SK-N-SH treated with all-trans-retinoic acid at 6 μM for 48 hours (cell line): ENCODE measurements at regions not wholly inside any gene's neighbourhood (a gene's known extent, or its start where the extent isn't known, plus 50 kb on each side); places are given as distances from the start of the nearest gene placed in this dataset.

ENCODE experiments used
- ATAC-seq: fragments of 200-7000 bp; cut with Tn5 transposase; 3 replicates; pipeline ENCODE4 v1.9.1; 2020; ENCODE audit warnings: mild to moderate bottlenecking, moderate library complexity
- ARNTL ChIP-seq: fragments of 450-650 bp; formaldehyde crosslinking; IDR thresholded peaks from 2 replicates; pipeline ENCODE4 v1.5.0; 2020; ENCODE audit warnings: low read depth, mild to moderate bottlenecking, moderate library complexity, borderline replicate concordance
- BACH2 ChIP-seq: fragments of 250-450 bp; sonication (Bioruptor Pico); IDR thresholded peaks from 2 replicates; pipeline ENCODE4 v1.9.0; 2021; ENCODE audit warnings: mild to moderate bottlenecking, borderline replicate concordance
- CREB5 ChIP-seq: fragments of 250-450 bp; sonication (Bioruptor Pico); IDR thresholded peaks from 2 replicates; pipeline ENCODE4 v1.5.1; 2020; ENCODE audit warnings: low read depth, mild to moderate bottlenecking, moderate library complexity
- CSRNP3 ChIP-seq: fragments of 250-450 bp; sonication (Bioruptor Pico); IDR thresholded peaks from 2 replicates; pipeline ENCODE4 v1.5.1; 2021; ENCODE audit warnings: mild to moderate bottlenecking, moderate library complexity
- ESRRG ChIP-seq: fragments of 250-450 bp; sonication (Bioruptor Pico); IDR thresholded peaks from 2 replicates; pipeline ENCODE4 v1.6.1; 2021; ENCODE audit warnings: mild to moderate bottlenecking
- GLIS3 ChIP-seq: fragments of 250-450 bp; sonication (Bioruptor Pico); IDR thresholded peaks from 2 replicates; pipeline ENCODE4 v1.5.0; 2020; ENCODE audit warnings: mild to moderate bottlenecking, moderate library complexity
- ISL1 ChIP-seq: fragments of 250-450 bp; sonication (Bioruptor Pico); IDR thresholded peaks from 2 replicates; pipeline ENCODE4 v2.1.2; 2022; ENCODE audit warnings: mild to moderate bottlenecking, moderate library complexity
- POU6F1 ChIP-seq: fragments of 250-450 bp; sonication (Bioruptor Pico); IDR thresholded peaks from 2 replicates; pipeline ENCODE4 v1.8.0; 2021; ENCODE audit warnings: low read depth, mild to moderate bottlenecking, moderate library complexity, borderline replicate concordance
- RARB ChIP-seq: fragments of 250-450 bp; sonication (Bioruptor Pico); IDR thresholded peaks from 2 replicates; pipeline ENCODE4 v1.8.0; 2021; ENCODE audit warnings: mild to moderate bottlenecking, moderate library complexity
- SNAI2 ChIP-seq: fragments of 250-450 bp; sonication (Bioruptor Pico); IDR thresholded peaks from 2 replicates; pipeline ENCODE4 v1.5.0; 2020; ENCODE audit warnings: mild to moderate bottlenecking, moderate library complexity
- TCF4 ChIP-seq: fragments of 250-450 bp; sonication (Bioruptor Pico); IDR thresholded peaks from 2 replicates; pipeline ENCODE4 v1.8.0; 2021; ENCODE audit warnings: mild to moderate bottlenecking, moderate library complexity, borderline replicate concordance
- ZC3H10 ChIP-seq: fragments of 250-450 bp; sonication (Bioruptor Pico); IDR thresholded peaks from 2 replicates; pipeline ENCODE4 v1.5.1; 2021; ENCODE audit warnings: mild to moderate bottlenecking, moderate library complexity
- ZFP3 ChIP-seq: fragments of 250-450 bp; sonication (Bioruptor Pico); IDR thresholded peaks from 2 replicates; pipeline ENCODE4 v1.5.0; 2020; ENCODE audit warnings: mild to moderate bottlenecking, moderate library complexity
- ZNF565 ChIP-seq: fragments of 450-650 bp; formaldehyde crosslinking; conservative IDR thresholded peaks from 2 replicates; pipeline ENCODE4 v1.5.0; 2020; ENCODE audit warnings: low read depth, mild to moderate bottlenecking, moderate library complexity
- ZNF70 ChIP-seq: fragments of 450-650 bp; formaldehyde crosslinking; IDR thresholded peaks from 2 replicates; pipeline ENCODE4 v1.5.0; 2020; ENCODE audit warnings: mild to moderate bottlenecking, moderate library complexity
- ZNF8 ChIP-seq: fragments of 450-650 bp; formaldehyde crosslinking; IDR thresholded peaks from 2 replicates; pipeline ENCODE4 v1.5.0; 2020; ENCODE audit warnings: mild to moderate bottlenecking, moderate library complexity
- TF ChIP-seq, protein P1 (sequence below): fragments of 250-450 bp; sonication (Bioruptor Pico); IDR thresholded peaks from 2 replicates; pipeline ENCODE4 v1.5.0; 2020; ENCODE audit warnings: mild to moderate bottlenecking, moderate library complexity
- TF ChIP-seq, protein P2 (sequence below): fragments of 250-450 bp; sonication (Bioruptor Pico); IDR thresholded peaks from 2 replicates; pipeline ENCODE4 v1.8.0; 2020; ENCODE audit warnings: mild to moderate bottlenecking, moderate library complexity, borderline replicate concordance

DNA sequence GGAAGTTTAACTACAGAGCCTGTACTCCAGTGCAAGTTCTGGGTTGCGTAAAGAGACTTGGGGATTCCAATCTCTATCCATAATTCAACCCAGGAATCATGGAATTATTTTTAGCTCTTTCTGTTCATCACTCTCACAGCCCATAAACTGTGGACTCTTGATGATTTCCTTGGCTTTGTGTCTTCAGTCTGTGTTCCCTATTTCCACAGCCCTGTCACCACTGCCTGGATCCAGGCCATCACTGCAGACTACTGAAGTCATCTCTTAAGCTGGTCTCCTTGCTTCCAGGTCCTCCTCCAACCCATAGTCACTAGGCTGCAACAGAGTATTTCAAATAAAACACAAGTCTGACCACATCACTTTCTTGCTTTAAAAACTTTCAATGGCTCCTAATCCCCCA lies 211.7 kb downstream of the PLK2 start (continued):
- TF ChIP-seq RARB (no peak), BACH2 (no peak), ZNF8 (CRISPR knock-in tag) (no peak), GLIS3 (CRISPR knock-in tag) (no peak), SNAI2 (CRISPR knock-in tag) (no peak), ZNF565 (no peak), ZFP3 (no peak)
- TF ChIP-seq, all 23 proteins: peak for 0

GRCh38 chr5:58246461-58246944 lies 213.4 kb downstream of the PLK2 start:
- TF ChIP-seq ZC3H10 = no peak
- TF ChIP-seq ZFP3 = no peak
- no peak for TF ChIP-seq SNAI2 (CRISPR knock-in tag)
- TF ChIP-seq POU6F1 (CRISPR knock-in tag) = no peak
- no peak for TF ChIP-seq ZNF565
- no peak for TF ChIP-seq CSRNP3
- TF ChIP-seq, protein P1, sequence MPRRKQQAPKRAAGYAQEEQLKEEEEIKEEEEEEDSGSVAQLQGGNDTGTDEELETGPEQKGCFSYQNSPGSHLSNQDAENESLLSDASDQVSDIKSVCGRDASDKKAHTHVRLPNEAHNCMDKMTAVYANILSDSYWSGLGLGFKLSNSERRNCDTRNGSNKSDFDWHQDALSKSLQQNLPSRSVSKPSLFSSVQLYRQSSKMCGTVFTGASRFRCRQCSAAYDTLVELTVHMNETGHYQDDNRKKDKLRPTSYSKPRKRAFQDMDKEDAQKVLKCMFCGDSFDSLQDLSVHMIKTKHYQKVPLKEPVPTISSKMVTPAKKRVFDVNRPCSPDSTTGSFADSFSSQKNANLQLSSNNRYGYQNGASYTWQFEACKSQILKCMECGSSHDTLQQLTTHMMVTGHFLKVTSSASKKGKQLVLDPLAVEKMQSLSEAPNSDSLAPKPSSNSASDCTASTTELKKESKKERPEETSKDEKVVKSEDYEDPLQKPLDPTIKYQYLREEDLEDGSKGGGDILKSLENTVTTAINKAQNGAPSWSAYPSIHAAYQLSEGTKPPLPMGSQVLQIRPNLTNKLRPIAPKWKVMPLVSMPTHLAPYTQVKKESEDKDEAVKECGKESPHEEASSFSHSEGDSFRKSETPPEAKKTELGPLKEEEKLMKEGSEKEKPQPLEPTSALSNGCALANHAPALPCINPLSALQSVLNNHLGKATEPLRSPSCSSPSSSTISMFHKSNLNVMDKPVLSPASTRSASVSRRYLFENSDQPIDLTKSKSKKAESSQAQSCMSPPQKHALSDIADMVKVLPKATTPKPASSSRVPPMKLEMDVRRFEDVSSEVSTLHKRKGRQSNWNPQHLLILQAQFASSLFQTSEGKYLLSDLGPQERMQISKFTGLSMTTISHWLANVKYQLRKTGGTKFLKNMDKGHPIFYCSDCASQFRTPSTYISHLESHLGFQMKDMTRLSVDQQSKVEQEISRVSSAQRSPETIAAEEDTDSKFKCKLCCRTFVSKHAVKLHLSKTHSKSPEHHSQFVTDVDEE = no peak
- no peak for TF ChIP-seq ZNF8 (CRISPR knock-in tag)
- no peak for TF ChIP-seq CREB5 (CRISPR knock-in tag)
- TF ChIP-seq, protein P2, sequence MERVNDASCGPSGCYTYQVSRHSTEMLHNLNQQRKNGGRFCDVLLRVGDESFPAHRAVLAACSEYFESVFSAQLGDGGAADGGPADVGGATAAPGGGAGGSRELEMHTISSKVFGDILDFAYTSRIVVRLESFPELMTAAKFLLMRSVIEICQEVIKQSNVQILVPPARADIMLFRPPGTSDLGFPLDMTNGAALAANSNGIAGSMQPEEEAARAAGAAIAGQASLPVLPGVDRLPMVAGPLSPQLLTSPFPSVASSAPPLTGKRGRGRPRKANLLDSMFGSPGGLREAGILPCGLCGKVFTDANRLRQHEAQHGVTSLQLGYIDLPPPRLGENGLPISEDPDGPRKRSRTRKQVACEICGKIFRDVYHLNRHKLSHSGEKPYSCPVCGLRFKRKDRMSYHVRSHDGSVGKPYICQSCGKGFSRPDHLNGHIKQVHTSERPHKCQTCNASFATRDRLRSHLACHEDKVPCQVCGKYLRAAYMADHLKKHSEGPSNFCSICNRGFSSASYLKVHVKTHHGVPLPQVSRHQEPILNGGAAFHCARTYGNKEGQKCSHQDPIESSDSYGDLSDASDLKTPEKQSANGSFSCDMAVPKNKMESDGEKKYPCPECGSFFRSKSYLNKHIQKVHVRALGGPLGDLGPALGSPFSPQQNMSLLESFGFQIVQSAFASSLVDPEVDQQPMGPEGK (CRISPR knock-in tag) = no peak
- no peak for TF ChIP-seq ISL1 (CRISPR knock-in tag)
- ATAC-seq = peak; percentile 79

DNA sequence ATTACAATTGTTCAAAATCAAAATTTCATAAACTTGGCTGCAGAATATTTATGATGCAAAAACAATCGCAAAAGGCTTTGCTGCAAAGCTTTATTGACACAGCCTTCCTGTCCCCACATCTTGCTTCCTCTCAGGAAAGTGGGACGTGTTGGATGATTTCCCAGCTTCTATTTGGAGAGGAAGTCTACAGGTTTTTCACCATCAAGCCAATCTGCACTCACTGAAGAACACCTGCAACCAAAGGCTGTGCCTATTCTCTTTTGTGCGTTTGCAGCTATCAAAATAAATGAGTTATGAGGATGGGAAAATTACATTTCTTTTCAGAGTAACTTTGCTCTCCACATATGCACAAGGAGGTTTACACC lies 214.4 kb downstream of the PLK2 start:
- no peak for ATAC-seq
- TF ChIP-seq ZFP3 (no peak), ARNTL (CRISPR knock-in tag) (no peak), ZNF70 (no peak), CSRNP3 (no peak), ZNF8 (CRISPR knock-in tag) (no peak), TCF4 (no peak), CREB5 (CRISPR knock-in tag) (no peak), SNAI2 (CRISPR knock-in tag) (no peak), ZC3H10 (no peak), GLIS3 (CRISPR knock-in tag) (no peak), ZNF565 (no peak), POU6F1 (CRISPR knock-in tag) (no peak), RARB (no peak), BACH2 (no peak), ISL1 (CRISPR knock-in tag) (no peak), ESRRG (CRISPR knock-in tag) (no peak)
- TF ChIP-seq, protein P2 (CRISPR knock-in tag) = no peak
